NOMO-1 treated with DMSO at 0.1 percent for 48 hours (cell line): ENCODE measurements at regions not wholly inside any gene's neighbourhood (a gene's known extent, or its start where the extent isn't known, plus 50 kb on each side); places are given as distances from the start of the nearest gene placed in this dataset.
"Not testable (repeated sequence)": the region's sequence is repeated elsewhere in the genome, so short reads cannot be mapped to it uniquely, and the experiment has no call there.

ENCODE experiments used
- DNase-seq: peaks from one replicate; lab custom pipeline; 2025; ENCODE audit not compliant: unreplicated experiment; lab: John Stamatoyannopoulos, UW

DNA sequence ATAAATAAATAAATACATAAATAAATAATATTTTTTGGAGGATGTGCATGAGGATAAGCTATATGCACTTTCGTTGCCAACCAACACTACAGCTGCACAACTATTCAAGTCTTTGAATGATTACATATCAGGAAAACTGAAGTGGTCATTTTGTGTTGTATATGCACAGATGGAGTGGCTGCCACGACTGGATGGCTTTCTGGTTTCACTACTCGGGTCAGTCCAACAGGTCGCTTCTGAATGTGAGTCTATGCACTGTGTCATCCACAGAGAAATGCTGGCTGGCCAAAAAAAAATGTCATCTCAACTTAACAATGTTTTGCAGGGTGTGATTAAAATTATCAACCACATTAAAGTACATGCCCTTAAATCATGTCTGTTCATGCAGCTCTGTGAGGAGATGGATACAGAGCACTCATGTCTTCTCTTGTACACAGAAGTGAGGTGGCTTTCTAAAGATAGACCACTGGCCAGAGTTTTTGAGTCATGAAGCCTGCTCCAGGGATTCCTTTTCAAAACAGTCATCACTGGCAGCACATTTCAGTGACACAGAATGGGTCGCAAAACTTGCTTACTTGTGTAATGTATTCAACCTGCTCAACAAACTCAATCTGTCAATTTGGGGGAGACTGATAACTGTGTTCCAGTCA is 589.8 kb upstream of the CYLC2 start:
- DNase-seq: no peak

DNA sequence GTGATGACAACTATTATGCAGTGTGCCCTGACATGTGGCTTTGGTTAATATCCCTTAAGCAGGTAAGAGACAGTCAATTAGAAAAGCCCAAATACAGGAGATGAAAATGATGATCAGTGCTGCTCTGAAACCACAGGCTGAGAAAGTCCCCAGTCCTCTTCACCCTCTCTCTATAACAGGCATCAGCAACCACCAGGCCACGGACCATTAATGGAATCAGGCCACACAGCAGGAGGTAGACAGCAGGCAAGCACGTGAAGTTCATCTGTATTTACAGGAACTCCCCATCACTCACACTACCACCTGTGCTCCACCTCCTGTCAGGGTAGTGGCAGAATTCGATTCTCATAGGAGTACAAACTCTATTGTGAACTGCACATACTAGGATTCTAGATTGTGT is 591.6 kb upstream of the CYLC2 start:
- DNase-seq: no peak

DNA sequence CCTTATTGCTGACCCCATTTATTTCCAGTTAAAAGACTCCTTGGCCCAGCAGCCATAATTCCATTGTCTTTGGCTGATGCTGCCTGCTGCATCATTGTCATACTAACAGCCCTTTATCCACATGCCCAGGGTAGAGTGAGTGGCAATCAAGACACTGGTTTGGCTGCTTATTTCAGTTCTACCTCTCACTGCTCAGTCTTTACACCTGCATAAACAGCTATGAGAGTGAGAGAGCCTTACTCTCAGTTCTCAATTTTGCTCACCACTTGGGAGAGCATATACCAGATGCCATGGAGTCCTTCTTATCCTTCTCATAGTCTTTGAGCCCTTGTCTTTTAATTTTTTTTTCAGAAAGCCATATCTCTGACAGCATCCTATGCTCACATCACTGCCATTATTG is 596.9 kb upstream of the CYLC2 start:
- no peak for DNase-seq

DNA sequence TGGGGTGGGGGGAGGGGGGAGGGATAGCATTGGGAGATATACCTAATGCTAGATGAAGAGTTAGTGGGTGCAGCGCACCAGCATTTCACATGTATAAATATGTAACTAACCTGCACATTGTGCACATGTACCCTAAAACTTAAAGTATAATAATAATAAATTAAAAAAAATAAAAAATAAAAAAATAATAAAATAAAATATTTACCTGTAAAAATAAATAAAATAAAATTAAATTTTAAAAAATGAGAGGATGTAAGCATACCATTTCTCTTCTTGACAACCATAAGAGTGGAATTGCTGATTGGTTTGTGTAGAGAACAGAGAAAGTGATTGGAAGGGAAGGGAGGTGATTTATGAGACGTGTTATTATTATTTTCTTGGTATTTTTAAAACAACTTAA is 609.5 kb upstream of the CYLC2 start:
- not testable (repeated sequence) for DNase-seq

DNA sequence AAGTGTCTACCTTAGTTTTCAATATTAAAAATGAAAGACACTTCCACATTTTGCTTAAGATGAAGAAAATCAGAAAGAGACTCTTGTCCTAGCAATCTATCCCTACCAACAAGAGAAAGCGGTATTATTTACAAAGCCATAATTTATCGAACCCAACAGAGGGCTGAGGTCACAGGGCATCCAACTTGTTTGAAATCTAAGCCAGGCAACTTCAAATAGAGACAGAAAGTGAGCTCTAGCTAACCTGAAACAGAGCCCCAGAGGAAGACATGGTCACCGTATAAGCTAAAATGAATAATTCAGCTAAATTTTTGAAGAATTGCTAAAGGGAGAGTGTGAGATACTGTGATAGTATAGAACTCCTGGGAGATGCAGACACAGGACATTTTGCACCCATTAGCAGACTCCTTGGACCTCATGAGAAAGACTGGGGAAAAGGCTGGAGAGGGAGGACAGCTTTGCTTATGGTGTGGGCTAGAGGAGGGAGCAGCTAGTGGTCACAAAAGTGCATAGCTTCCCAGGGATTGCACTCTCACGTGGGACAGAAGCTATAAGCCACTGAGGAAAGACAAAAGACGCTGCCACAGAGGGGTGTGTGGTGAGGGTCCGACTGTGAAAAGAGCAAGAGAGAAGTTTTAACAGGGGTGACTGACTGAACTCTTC is 624.2 kb upstream of the GRIN3A start:
- no peak for DNase-seq

DNA sequence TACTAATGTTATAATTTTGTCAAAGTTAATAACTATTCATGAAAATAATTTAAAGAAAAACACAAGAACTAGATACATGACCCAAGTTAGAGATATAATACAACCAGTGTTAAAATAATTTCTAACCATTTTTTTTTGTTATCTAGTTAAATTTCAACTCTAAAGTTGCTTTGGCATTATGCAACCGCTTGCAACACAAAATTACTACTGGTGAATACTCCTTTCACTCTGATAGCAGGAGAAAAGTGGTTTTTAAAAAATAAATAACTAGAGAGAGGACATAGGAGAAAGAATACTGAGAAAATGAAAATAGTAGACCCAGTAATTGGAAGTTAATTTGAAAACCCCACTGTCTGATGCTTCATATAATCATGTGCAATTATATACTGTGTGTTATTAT is 622.4 kb upstream of the GRIN3A start:
- no peak for DNase-seq

DNA sequence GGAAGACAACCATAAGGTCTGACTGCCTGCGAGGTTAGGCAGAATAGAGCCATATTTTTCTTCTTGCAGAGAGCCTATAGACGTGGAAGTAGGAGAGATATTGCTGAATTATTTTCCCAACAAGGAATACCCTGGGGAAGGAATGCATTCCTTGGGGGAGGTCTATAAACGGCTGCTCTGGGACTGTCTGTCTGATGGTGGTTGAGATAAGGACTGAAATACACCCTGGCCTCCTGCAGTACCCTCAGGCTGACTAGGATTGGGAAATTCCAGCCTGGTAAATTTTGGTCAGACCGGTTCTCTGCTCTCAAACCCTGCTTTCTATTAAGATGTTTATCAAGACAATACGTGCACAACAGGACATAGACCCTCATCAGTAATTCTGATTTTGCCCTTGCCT is 617.5 kb upstream of the GRIN3A start:
- DNase-seq: no peak

DNA sequence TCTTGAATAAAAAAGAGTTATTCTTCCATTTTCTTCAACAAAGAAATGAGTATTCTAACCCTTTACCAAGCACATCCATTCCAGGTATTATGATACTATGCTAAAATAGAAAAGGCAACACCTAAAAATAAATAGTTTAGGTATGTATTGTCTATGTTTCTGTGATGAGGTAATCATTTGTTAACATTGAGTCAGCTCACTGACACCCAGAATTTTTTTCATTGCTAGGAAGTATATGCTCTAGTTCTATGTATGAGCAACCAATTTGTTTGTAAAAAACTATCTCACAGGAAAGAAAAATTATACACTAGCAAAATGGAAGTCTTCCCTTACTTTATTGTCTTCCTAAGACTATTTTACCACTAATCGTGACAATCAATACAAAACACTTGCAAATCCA is 615.6 kb upstream of the GRIN3A start:
- DNase-seq: no peak

DNA sequence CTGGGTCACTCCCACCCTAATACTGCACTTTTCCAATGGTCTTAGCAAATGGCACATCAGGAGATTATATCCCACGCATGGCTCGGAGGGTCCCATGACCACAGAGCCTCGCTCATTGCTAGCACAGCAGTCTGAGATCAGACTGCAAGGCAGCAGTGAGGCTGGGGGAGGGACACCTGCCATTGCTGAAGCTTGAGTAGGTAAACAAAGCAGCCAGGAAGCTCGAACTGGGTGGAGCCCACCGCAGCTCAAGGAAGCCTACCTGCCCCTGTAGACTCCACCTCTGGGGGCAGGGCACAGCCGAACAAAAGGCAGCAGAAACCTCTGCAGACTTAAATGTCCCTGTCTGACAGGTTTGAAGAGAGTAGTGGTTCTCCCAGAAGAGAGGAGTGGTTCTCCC is 599.0 kb upstream of the GRIN3A start:
- DNase-seq: not testable (repeated sequence)

DNA sequence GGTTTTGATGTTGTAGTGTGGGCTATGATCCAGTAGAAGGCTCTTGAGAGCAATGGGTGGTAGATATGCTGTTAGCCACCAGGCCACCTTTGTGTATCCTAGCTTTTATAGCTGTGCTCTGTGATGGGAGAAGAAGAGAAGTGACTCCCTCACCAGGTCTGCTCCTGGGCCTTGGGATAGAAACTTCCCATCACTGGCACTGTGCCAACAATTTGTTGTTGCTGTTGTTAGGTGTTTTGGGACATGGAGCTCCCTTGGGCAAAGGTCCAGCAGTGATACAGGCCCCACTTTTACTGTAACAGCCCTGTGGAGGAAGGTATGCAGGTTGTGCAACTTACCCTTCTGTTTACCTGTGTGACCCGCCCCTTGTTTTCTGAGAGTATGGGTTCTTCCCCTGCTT is 570.9 kb upstream of the GRIN3A start:
- no peak for DNase-seq

DNA sequence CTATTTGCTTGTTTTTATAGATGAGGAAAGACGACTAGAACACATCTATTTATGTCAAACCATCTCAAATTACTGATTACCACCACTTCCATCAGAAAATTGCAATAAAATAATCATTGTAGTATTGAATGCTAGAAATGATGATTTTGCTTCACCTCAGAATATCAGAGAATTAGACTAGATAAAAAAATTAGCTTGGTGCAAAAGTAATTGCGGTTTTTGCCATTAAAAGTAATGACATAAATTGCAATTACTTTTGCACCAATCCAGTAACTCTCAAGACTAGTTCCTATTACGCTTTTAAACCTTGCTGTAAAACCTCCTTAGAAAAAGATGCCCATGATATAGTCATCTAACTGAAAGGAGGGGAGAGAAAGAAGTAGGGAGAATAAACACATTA is 556.7 kb upstream of the GRIN3A start:
- no peak for DNase-seq

DNA sequence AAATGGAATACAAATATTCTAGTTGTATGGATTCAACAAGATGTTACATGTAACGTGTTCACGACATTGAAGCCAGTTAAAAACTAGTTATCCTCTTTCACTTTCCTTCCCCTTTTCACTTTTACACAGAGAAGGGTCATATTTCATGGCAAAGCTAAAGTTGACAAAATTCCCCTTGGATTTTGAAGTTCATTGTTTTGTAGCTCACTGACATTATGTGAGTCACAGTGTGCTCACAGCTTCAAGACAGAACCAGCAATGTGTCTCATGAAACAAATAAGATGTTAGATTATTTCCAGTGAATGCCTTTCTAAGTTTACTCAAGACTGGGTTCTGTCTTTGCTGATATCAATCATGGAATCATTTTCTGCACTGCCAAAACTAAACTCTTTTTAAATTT is 535.5 kb upstream of the GRIN3A start:
- no peak for DNase-seq

DNA sequence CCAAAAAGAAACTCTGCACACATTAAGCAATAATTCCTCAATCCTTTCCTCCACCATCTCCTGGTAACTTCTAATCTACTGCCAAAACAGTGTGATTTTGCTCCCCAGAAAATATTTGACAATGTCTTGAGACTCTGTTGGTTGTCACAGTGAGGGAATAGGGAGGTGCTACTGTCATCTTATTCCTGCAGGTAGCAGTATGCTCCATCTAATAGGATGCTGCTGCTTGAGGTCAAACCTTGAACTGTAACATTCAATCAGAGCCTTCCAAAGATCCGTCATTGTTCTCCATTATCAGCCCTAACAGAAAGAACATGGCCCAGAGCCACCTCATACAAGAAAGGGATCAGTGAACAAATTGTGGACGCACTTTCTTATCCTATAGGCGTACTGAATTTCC is 514.7 kb upstream of the GRIN3A start:
- DNase-seq: no peak

DNA sequence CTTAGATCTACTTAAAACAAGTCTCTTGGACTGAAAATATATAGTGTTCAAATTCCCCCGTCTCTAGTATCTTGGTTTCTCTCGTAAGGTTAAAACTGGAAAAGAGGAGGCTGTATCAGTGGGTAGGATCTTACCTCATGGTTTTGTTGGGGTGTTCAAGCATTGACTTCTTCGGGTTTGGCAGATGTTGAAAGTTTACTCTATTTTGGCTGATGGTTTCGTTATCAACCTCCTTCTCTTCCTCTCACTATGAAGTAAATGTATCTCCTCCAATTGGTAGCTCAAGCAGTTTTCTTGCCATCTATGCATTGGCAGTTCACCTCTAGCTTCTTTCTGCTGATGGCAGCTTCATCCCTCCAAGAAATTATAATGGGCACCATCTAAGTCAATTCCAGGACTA is 506.5 kb upstream of the GRIN3A start:
- no peak for DNase-seq

DNA sequence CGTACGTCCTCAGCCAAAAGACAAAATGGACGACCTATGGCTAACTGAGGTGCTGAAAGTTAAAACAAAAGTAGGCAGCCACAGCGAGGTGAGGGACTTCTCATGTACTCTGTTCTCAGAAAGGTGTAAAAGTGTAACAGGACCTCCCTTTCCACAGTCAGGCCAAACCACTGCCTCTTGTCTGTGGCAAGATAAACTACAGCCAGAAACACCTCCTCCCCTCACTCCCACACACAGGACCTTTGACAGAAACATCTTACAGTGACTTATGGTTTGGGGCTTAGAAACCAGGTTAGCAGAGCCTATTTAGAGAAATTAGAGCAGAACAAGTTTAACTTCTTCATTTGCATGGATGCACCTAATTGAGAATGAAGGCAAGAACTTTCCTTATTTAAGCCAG is 499.1 kb upstream of the GRIN3A start:
- DNase-seq: no peak

DNA sequence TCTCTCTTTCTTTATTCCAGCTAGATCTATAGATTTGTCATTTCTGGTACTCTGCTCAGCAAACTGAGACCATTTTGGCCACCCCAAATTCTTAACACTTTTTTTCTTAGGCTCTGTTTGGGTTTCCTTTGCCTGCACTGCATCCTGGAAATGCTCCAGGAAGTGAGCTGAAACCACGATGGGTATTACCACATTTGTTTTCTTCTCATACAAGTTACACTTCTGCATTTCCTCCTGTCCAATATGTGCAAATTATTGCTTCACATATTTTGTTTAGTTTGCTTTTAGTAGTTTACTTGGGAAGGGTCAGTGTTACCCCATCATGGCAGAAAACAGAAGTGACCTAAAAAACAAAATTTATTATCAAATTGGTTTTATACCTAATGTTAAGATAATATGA is 498.6 kb upstream of the GRIN3A start:
- DNase-seq: no peak

DNA sequence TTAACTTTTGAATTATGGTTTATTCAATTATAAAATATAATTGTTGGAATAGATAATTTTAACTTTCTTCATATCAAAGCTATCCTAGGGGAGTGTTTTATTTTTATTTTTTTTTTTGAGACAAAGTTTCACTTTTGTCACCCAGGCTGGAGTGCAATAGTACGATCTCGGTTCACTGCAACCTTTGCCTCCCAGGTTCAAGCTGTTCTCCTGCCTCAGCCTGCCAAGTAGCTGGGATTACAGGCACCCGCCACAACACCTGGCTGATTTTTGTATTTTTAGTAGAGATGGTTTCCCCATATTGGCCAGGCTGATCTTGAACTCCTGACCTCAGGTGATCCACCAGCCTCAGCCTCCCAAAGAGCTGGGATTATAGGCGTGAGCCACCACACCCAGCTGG is 489.0 kb upstream of the GRIN3A start:
- DNase-seq: not testable (repeated sequence)

DNA sequence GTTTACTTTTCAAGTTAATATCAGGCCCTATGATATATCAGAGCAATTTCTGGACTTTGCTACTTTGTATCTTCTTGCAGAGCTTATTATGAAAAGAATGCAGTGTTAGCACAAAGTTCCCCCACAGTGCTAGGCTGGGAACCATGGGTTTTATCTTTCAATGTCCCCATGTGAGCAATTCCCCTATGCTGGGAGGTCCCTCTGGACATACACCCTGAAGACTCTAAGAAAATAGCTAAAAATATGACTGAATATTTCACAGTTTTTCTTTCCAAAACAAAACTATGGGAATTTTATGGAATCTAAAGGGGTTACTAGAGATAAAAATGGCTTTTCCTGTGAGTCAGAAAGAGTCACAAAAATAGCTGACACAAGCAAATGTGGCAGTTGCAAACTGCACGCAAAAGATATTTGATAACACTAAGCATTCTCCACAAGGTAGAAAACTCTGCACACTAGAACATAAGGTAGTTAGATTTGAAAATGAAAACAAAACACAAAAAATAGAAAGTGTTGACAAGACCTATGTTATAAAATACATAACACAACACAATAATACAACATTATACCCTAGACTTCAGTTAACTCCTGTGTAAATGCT is 487.5 kb upstream of the GRIN3A start:
- no peak for DNase-seq

DNA sequence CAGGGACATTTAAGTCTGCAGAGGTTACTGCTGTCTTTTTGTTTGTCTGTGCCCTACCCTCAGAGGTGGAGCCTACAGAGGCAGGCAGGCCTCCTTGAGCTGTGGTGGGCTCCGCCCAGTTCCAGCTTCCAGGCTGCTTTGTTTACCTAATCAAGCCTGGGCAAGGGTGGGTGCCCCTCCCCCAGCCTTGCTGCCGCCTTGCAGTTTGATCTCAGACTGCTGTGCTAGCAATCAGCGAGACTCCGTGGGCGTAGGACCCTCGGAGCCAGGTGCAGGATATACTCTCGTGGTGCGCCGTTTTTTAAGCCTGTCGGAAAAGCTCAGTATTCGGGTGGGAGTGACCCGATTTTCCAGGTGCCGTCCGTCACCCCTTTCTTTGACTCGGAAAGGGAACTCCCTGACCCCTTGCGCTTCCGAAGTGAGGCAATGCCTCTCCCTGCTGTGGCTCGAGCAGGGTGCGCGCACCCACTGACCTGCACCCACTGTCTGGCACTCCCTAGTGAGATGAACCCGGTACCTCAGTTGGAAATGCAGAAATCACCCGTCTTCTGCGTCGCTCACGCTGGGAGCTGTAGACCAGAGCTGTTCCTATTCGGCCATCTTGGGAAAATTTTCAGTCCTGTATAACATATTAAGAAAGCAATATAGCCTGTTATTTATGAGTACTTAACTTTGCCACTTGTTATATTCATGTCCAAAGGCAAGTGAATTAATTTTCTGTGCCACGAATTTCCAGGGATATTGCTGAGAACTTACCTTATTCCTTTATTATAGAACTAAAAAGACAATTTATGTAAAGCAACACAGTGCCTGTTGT is 485.1 kb upstream of the GRIN3A start:
- DNase-seq: not testable (repeated sequence)

DNA sequence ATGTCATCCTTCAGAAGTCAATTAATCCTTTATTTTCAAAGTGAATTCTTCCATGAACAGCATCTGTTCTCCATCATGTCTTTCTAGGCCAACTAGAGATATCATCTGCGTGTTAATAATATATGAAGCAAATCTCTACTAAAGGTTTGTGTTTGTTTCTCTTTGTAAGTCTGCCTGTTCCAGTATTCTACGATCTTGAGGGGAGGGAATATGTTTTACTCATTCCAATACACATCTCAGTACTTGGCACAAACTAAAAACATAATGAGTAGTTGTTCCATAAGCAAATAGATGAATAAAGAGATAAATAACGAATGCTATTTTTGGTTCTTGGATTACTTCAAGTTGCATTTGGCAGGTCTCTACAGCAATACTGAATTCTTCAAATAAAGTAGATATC is 470.7 kb upstream of the GRIN3A start:
- no peak for DNase-seq

DNA sequence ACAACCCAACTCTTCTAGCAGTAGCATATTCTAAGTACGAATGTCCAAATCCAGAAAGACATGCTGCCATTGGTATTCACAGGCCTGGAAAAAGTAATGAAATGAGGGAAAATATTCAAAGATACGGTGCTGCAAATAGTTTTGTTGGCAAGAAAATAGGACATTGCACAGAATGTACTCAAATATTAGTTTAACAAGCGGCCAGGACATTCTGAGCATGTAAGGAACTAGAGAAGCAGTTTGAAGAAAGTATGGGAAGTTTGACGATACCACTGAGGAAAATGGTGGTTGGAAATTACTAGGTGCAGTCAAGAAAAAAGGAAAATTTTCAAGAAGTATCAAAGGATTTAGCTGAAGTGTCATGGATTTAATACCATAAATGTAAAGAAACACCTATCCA is 468.0 kb upstream of the GRIN3A start:
- no peak for DNase-seq

DNA sequence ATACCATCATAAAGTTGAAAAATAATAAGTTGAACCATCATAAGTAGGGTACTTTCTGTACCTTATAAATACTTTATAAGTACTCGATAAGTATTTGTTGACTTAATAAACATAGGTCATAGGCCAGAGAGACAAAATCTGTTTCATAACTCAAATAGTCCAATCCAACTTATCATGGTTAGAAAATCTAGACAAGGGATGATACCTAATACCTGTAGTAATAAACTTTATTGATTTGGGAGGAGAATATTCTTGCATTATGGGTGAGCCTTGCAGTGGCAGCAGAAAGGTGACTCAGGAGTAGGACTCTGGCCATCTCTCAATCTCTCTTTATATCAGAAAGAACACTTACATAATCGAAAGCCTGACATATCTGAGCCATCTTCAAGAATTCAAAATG is 466.8 kb upstream of the GRIN3A start:
- DNase-seq: no peak
